ENCODE measurements at regions not wholly inside any gene's neighbourhood (a gene's known extent, or its start where the extent isn't known, plus 50 kb on each side); places are given as distances from the start of the nearest gene placed in this dataset.

- no peak overlapping the region for H3K27ac ChIP-seq (ENCODE audit: low read depth)
- peaks cover 9% of the 10 kb centered on the region for H3K27me3 Mint-ChIP-seq (ENCODE audit: insufficient read depth, low read depth, poor library complexity)
- no peaks in the 10 kb centered on the region for H3K4me1 Mint-ChIP-seq
- H3K27ac Mint-ChIP-seq = no peak overlapping the region
- no peaks in the 10 kb centered on the region for H3K79me2 ChIP-seq (replicated peaks; ENCODE audit: insufficient read depth)
- H3K4me2 ChIP-seq = no peak overlapping the region
- no peaks in the 10 kb centered on the region for H3K27me3 ChIP-seq (ENCODE audit: insufficient read depth)
- H3K9me3 Mint-ChIP-seq = peaks cover 21% of the 10 kb centered on the region
- H3K36me3 ChIP-seq (ENCODE audit: insufficient read depth) = no peaks in the 10 kb centered on the region; the same call in 1 of the 2 replicates
- TF ChIP-seq CREB1 (CRISPR knock-in tag; IDR thresholded peaks at IDR 0.05; ENCODE audit: low read depth) (no peak), ETS1 (IDR thresholded peaks at IDR 0.05) (no peak), NANOG (IDR thresholded peaks at IDR 0.05; ENCODE audit: borderline replicate concordance) (no peak), ZNF331 (CRISPR knock-in tag; IDR thresholded peaks at IDR 0.05; ENCODE audit: low read depth) (no peak), CTCF (conservative IDR thresholded peaks at IDR 0.05; ENCODE audit: low read depth in 2 of 2) (no peak), EZH2phosphoT487 (IDR thresholded peaks at IDR 0.05; ENCODE audit: unreplicated experiment) (no peak), JUNB (IDR thresholded peaks at IDR 0.05; ENCODE audit: unreplicated experiment) (no peak), STAT1 (IDR thresholded peaks at IDR 0.05; ENCODE audit: unreplicated experiment) (no peak)
- H3F3A ChIP-seq (replicated peaks; ENCODE audit: low read depth) = no peaks in the 10 kb centered on the region
- no peaks in the 10 kb centered on the region for H3K9me2 ChIP-seq (ENCODE audit: insufficient read depth)
- no peak for ATAC-seq
- H3K4me3 Mint-ChIP-seq = no peak overlapping the region
- no peaks in the 10 kb centered on the region for H4K20me1 ChIP-seq (replicated peaks; ENCODE audit: insufficient read depth)
- H2AFZ ChIP-seq = no peak overlapping the region
- no peaks in the 10 kb centered on the region for H3K4me1 ChIP-seq (ENCODE audit: insufficient read depth)
- peaks cover 7% of the 10 kb centered on the region; the same call in 2 of the 3 replicates for H3K36me3 Mint-ChIP-seq (ENCODE audit: low read depth)
- H3K4me3 ChIP-seq = no peak overlapping the region
- no peak for DNase-seq (ENCODE audit: low spot score)
These were observed 227.2 kb downstream of the BRD1 start for GRCh38 chr22:49600468-49600867.

GRCh38 chr22:49599691-49600455, 227.8 kb downstream of the BRD1 start:
- Histone ChIP-seq H3K9me2 (ENCODE audit: insufficient read depth) (no peaks in the 10 kb centered on the region), H3K4me2 (no peak overlapping the region), H4K20me1 (replicated peaks; ENCODE audit: insufficient read depth) (no peaks in the 10 kb centered on the region), H3K27me3 (ENCODE audit: insufficient read depth) (no peaks in the 10 kb centered on the region), H3K4me3 (no peak overlapping the region), H2AFZ (no peak overlapping the region), H3K79me2 (replicated peaks; ENCODE audit: insufficient read depth) (no peaks in the 10 kb centered on the region), H3F3A (replicated peaks; ENCODE audit: low read depth) (no peaks in the 10 kb centered on the region), H3K36me3 (ENCODE audit: insufficient read depth) (no peaks in the 10 kb centered on the region; the same call in 1 of the 2 replicates), H3K4me1 (ENCODE audit: insufficient read depth) (no peaks in the 10 kb centered on the region), H3K27ac (ENCODE audit: low read depth) (no peak overlapping the region)
- DNase-seq (ENCODE audit: low spot score) (no peak), ATAC-seq (no peak)
- Mint-ChIP-seq H3K27me3 (ENCODE audit: insufficient read depth, low read depth, poor library complexity) (peaks cover 9% of the 10 kb centered on the region), H3K27ac (no peak overlapping the region), H3K4me3 (no peak overlapping the region), H3K9me3 (peaks cover 15% of the 10 kb centered on the region), H3K4me1 (no peaks in the 10 kb centered on the region), H3K36me3 (ENCODE audit: low read depth) (peaks cover 6% of the 10 kb centered on the region; the same call in 2 of the 3 replicates)
- TF ChIP-seq NANOG (IDR thresholded peaks at IDR 0.05; ENCODE audit: borderline replicate concordance) (no peak), REST (IDR thresholded peaks at IDR 0.05; ENCODE audit: unreplicated experiment) (no peak), CTCF (conservative IDR thresholded peaks at IDR 0.05; ENCODE audit: low read depth in 2 of 2) (no peak), STAT1 (IDR thresholded peaks at IDR 0.05; ENCODE audit: unreplicated experiment) (no peak), POLR2AphosphoS5 (IDR thresholded peaks at IDR 0.05; ENCODE audit: low read depth) (no peak), JUNB (IDR thresholded peaks at IDR 0.05; ENCODE audit: unreplicated experiment) (no peak)

All from GM23338 (cell line).